Right kidney (tissue), 1 donor: ENCODE measurements at regions not wholly inside any gene's neighbourhood (a gene's known extent, or its start where the extent isn't known, plus 50 kb on each side); places are given as distances from the start of the nearest gene placed in this dataset.
"Not testable (repeated sequence)": the region's sequence is repeated elsewhere in the genome, so short reads cannot be mapped to it uniquely, and the experiment has no call there.

Source experiments
- DNase-seq: peaks from one replicate; pipeline ENCODE4 v3.0.0-alpha.2; 2016

DNA sequence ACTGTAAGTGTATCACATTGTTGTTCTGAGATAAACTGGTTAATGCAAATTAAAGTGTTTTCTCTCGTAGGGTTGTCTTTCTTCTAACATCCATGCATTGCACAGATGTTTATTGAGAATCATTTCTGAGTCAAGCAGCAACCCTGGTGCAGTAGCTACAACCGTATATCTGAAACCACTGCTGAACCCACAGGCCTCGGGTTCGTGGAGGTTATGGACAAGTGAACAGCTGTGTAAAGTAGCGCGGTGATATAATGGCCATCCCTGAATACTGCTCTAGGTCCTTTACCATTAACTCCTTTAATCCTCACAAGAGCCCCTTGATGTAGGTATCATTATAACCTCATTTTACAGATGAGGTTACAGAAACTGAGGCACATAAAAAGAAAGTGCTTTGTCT is 486.1 kb upstream of the TMEM132C start:
- no peak for DNase-seq

GRCh38 chr12:127781336-127781735 is 485.6 kb upstream of the TMEM132C start:
- no peak for DNase-seq

DNA sequence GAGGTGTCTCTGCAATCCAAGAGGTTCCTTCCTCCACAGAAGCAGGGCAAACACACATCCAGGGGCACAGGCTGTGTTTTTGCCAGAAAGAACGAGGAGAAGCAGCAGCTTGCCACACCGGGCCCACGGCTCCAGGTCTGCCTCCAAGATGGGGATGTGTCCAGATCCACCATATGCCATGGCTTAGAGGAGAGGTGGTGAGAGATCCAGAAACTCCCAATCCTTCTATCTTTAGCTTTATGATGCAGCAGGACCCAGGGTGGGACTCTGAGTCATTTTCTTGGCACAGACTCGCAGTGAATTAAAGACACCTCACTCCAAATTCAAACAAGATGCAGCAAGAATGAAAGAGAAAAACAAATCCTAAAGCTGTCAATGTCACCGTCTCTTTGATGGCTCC is 481.4 kb upstream of the TMEM132C start:
- no peak for DNase-seq

DNA sequence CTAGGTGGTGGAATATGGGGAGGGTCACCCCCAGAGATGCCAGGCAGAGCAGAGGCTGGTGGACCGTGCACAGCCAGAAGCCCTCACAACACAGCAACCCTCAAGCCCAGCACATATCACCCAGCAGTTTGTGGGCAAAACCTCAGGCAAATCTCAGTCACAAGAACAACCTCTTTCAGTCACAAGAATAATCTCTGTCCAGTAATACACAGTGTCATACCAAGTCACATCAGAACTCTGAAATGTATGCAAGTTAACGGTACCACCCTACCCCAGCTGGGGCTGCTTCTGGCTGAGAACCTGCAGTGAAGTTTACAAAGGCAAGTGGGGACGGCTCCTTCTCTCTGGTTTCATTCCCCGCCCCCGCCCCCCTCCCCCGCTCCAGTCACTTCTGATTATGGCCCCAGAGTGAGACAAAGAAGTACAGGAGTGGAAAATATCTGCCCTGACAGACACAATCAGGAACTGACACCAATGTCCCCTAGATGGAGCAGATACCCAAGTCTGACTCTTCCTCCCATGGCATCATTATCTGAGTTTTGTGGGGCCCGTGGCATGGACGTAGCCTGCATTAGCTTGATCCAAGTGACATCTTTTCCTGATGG is 480.9 kb upstream of the TMEM132C start:
- DNase-seq: no peak

GRCh38 chr12:127787544-127787943 is 479.4 kb upstream of the TMEM132C start:
- DNase-seq: no peak

- no peak for DNase-seq
These were observed 476.6 kb upstream of the TMEM132C start for GRCh38 chr12:127790376-127790775.

DNA sequence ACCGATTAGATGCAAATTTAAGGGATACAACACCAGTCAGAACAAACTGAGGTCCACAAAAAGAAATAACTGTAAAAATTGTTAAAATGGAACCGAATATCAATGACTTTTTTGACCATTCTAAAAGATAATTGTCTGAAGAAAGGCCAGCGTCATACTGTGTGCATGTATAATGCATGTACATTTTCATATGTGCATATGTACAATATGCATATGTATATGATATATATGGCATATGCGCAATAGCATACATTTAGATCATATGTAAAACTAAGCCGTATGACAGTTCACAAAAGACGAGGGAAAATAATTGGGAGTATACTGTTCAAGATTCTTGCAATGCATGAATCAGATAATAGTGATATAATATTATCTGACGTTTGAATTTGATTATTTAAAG is 475.8 kb upstream of the TMEM132C start:
- no peak for DNase-seq

GRCh38 chr12:127797918-127798317 is 469.1 kb upstream of the TMEM132C start:
- no peak for DNase-seq

DNA sequence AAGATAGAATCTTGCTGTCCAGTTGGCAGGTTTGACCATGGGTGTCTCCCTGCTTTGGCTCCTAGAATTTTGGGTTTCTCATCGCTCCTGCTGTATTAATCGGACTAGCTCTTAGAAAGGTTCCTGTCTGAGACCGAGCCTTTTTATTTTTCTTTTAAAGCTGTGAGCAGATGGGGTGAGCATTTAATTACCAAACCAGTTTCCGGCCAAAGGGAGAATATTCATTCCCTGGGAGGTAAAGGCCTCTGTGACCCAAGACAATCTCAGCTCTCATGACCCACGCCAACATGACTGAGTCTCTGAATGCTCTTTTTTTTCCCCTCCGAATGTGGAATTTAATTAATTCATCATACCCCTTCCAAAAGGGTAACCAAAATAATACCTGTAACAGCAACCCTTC is 464.7 kb upstream of the TMEM132C start:
- no peak for DNase-seq

DNA sequence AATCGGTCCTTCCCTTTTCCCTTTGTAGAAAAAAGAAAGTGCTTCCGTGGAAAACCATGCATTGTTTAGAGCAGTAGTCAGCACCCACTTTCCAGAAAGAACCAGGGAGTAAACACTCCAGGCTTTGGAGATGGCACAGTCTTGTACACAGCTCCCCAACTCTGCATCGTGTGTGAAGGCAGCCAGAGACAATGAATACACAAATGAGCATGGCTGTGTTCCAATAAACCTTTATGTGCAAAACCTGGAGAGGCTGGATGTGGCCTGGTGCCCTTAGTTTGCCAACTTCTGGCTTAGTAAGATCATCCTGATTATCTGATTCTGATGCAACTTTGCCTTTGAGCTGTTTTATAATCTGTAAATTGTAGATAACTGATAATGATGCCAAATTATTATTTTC is 463.4 kb upstream of the TMEM132C start:
- no peak for DNase-seq

GRCh38 chr12:127809275-127809674 is 457.7 kb upstream of the TMEM132C start:
- DNase-seq: no peak

DNA sequence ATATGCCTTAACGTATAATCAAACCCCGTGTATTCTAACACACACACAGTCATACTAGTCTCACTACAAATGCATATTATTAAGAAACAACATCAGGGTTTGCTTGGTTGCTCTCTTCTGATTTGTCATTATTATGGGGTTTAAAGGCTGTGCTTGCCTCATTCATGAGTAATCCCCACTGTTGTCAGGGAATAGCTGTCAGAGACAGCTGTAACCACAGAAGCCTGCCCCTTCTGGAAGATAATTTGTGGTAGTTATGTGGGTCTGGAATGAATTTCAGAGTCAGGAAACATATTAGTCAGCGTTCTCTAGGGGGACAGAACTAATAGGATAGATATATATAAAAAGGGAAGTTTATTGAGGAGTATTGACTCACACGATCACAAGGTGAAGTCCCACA is 456.9 kb upstream of the TMEM132C start:
- no peak for DNase-seq

- not testable (repeated sequence) for DNase-seq
These were observed 456.5 kb upstream of the TMEM132C start for GRCh38 chr12:127810459-127810858.

DNA sequence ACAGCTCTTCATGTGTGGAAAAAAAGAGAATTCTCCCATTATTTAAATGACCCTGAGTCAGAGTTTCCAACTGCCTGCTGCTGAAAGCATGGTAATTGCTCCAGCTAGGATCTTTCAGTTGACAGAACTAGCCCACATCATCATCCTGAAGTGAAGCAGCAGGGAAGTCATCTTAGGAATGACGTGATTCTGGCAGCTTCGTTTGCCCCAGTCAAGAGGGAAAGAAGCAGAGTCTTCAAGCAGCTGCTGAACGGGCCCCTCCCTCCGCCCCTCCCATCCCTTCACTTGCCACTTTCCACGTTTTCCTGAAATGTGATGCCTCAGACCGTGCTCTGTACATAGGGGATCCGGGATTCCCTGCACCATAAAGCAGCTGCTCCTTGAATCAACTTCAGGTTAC is 455.0 kb upstream of the TMEM132C start:
- DNase-seq: no peak

DNA sequence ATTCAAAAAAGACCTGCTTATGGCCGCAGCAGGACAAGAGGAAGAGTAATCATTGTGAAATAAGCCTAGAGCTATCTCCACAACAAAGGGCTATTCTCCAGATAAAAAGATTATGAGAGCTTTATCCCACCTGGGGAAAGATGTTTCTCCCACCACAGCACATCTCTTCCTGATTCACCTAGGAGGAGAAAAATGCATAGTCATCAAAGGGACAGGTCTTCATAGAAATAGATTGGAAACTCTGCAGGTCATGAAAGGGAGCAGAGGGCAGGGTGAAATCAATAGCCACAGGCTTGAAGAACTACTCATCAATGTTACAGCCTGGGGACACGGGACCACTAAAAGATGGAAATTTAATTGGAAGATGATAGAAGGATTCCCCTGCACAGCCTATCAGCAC is 453.8 kb upstream of the TMEM132C start:
- no peak for DNase-seq

DNA sequence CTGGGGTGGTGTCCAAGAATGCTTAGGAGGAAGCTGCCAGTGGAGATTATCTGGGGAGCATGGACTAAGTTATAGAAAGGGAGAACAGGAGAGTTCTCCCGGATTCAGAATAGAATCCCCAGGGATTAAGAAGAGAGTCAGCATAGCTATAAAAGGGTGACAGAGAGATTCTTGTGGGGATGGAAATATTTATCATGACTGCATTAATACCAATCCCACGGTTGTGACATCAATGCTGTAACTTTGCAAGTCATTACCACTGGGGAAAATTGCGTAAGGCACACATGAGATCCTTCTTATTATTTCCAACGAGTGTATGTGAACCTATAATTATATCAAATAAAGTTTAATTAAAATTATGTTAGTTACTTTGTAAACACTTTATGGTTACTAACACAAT is 447.9 kb upstream of the TMEM132C start:
- no peak for DNase-seq

- no peak for DNase-seq
These were observed 446.7 kb upstream of the TMEM132C start for GRCh38 chr12:127820271-127820670.

GRCh38 chr12:127820846-127821245 is 446.1 kb upstream of the TMEM132C start:
- no peak for DNase-seq

- DNase-seq: no peak
These were observed 444.1 kb upstream of the TMEM132C start for GRCh38 chr12:127822809-127823411.

DNA sequence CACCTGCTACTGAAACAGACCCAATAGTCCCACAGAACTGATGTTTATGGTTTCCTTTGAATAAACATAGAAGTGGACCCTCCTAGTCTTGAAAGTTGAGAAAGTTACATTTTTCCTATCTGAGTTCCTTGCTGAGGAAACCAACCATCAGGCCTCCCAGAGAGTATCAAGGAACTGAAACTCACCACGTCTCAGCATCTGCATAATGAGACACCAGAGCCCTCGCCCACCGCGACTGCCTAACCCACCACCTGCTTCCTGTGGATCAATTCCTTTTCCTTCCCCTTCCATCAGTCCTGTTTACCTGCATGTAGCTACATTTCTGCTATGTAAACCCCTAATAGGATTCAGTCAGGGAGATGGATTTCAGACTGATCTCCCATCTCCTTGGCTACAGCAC is 443.2 kb upstream of the TMEM132C start:
- DNase-seq: no peak

DNA sequence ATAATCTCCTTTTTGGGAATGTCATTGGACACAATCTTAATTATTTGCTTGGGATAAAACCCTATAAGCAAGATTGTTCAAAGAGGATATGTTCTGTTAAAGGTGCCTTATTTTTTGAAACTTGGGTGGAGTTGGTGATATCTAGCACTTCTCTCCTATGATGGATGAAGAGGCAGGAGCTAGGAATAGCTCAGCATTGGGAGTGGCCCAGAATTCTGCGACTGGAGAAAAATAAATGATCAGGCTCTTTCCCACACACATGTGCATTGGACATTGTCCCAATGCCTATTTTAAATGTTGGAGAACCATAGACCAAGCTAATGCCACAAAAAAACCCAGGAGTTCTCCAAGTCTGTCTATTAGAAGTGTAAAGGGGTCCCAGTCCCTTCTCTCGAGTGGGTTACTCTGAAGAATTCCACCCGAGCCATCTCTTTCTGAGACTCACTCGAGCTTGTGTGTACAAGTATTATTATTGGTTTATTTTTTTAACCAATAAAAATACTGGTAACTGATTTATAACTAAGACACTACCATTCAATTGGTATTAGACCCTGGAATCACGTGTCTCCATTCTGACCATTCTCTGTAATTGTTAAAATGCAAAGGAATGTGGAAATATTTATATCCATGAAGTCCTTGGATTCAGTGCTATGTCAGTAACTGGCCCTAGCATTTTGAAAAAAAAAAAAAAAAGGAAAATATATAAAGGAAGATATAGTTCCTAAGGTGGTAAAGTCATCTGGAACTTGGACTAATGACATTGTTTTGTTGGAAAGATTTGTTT is 437.5 kb upstream of the TMEM132C start:
- DNase-seq: no peak

DNA sequence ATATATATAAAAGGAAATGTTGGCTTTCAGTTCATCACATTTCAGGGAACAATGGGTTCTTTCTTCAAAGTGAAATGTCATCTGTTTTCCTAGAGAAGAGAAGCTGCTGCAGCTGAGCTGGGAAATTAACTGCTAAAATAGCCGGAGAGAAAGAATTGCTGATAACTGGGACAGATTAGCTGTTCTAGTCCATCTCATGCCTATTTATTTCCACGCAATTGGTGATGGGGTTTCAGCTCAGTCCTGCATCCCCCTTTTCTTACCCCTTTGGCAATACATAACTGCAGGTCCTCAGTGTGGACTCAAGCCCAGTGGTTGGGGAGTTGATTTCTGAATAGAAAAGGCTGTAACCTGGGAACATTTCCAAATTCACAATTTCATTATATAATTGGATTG is 436.9 kb upstream of the TMEM132C start:
- no peak for DNase-seq

- DNase-seq: no peak
These were observed 436.2 kb upstream of the TMEM132C start for GRCh38 chr12:127830730-127831129.

GRCh38 chr12:127832172-127832571 is 434.8 kb upstream of the TMEM132C start:
- DNase-seq: no peak
